GM20000 (cell line): ENCODE measurements at regions not wholly inside any gene's neighbourhood (a gene's known extent, or its start where the extent isn't known, plus 50 kb on each side); places are given as distances from the start of the nearest gene placed in this dataset.

ENCODE experiments used
- DNase-seq: peaks from one replicate; pipeline ENCODE4 v3.0.0; 2012; ENCODE audit warnings: low spot score
- TF ChIP-seq, protein P1 (sequence below): IDR thresholded peaks from 2 replicates; pipeline ENCODE4 v1.5.1; 2012; ENCODE audit warnings: mild to moderate bottlenecking, control low read depth; ENCODE audit errors: extremely low read depth, missing control alignments

DNA sequence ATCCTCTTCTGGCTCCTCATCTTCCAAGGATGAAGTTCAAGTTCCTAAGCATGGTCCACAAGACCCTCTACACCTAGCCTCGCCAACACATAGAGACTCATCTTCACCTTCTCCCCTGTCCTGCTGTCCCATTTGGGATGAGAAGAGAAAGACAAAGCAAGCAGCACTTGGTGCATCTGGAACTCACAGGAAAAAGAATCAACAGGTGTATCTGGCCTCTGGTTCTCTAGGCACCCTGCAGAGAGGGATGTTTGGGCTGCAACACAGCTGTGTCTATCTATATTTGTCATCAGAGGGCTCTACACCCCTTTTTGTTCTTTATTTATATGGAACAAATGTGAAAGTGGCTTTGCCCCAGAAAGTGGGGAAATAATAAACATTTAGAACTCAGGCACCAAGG, 82.1 kb upstream of the GALNT18 start:
- no peak for DNase-seq
- TF ChIP-seq, protein P1, sequence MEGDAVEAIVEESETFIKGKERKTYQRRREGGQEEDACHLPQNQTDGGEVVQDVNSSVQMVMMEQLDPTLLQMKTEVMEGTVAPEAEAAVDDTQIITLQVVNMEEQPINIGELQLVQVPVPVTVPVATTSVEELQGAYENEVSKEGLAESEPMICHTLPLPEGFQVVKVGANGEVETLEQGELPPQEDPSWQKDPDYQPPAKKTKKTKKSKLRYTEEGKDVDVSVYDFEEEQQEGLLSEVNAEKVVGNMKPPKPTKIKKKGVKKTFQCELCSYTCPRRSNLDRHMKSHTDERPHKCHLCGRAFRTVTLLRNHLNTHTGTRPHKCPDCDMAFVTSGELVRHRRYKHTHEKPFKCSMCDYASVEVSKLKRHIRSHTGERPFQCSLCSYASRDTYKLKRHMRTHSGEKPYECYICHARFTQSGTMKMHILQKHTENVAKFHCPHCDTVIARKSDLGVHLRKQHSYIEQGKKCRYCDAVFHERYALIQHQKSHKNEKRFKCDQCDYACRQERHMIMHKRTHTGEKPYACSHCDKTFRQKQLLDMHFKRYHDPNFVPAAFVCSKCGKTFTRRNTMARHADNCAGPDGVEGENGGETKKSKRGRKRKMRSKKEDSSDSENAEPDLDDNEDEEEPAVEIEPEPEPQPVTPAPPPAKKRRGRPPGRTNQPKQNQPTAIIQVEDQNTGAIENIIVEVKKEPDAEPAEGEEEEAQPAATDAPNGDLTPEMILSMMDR: no peak

DNA sequence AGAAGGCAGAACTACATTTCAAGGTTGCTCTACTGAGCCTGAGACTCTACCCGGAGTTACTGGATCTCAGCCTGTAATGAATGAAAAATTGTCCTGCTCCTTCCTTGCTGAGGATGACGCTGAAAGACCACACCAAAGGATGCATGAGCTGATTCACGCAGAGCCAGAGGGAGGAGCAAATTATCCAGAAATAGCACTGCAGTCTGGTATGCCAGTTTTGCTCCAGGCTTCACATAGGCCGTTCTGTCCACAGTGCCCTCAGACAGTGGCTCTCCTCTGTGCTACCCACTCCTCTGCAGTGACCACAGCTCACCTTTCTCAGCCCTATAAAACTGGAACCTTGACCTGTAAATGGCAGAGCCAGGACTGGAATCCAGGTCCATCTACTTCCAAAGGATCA, 79.3 kb upstream of the GALNT18 start:
- DNase-seq: no peak
- TF ChIP-seq, protein P1: no peak

DNA sequence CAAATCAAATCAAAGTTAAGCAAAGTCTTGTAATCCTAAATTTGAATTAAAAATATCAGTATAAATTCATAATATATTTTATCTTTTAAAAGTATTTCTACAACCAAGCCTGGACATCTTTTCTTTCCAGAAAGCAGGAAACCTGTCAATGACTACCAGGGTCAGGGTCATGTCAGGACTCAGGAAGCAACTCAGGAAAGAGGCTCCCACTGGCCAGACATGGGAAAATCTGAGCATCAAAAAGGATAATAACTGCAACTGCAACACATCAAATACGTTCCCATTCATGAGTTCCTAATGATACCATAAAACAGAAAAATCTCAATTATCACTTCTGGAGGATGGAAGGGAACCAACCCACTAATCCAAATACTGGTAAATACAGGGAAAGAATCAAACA, 76.0 kb upstream of the GALNT18 start:
- TF ChIP-seq, protein P1: no peak
- no peak for DNase-seq

DNA sequence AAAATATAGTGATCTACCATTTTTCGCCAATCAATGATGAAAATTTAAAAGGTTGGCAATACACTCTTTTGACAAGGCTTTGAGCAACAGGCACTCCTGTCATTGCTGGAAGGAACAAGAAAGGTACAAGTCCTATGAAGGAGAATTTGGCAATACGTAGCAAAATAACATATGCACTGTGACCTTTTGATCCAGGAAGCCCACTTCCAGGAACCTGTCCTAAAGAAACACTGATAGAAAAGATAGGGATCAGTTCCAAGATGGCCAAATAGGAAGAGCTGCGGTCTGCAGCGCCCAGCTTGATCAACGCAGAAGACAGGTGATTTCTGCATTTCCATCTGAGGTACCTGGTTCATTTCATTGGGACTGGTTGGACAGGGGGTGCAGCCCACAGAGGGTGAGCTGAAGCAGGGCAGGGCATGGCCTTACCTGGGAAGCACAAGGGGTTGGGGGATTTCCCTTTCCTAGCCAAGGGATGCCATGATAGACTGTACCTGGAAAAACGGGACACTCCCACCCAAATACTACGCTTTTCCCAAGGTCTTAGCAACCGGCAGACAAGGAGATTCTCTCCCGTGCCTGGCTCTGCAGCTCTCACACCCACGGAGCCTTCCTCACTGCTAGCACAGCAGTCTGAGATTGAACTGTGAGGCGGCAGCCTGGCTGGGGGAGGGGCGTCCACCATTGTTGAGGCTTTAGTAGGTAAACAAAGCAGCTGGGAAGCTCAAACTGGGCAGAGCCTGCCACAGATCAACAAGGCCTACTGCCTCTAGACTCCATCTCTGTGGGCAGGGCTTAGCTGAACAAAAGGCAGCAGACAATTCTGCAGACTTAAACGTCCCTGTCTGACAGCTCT, 69.7 kb upstream of the GALNT18 start:
- DNase-seq: no peak

DNA sequence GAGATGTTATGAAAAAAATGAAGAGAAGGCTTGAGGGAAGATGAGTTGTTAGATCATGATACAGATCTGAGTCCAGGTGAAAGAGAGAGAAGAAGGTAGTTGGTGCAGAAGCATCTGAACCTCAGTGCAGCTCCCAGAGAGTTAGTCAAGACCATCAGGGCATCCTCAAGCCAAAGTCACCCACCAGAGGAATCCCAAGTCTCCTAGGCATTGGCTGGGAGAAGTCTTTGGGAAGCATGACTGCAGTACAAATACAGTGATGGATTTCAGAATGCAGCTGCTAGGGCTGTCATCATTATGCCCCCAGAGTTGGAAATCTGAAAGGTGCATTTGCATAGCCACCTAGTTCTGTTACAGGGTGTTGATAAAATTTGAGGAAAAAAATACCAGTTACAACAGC, 59.7 kb upstream of the GALNT18 start:
- DNase-seq: no peak
- TF ChIP-seq, protein P1: no peak

More for the DNA sequence above, 69.7 kb upstream of the GALNT18 start:
- TF ChIP-seq, protein P1: no peak

DNA sequence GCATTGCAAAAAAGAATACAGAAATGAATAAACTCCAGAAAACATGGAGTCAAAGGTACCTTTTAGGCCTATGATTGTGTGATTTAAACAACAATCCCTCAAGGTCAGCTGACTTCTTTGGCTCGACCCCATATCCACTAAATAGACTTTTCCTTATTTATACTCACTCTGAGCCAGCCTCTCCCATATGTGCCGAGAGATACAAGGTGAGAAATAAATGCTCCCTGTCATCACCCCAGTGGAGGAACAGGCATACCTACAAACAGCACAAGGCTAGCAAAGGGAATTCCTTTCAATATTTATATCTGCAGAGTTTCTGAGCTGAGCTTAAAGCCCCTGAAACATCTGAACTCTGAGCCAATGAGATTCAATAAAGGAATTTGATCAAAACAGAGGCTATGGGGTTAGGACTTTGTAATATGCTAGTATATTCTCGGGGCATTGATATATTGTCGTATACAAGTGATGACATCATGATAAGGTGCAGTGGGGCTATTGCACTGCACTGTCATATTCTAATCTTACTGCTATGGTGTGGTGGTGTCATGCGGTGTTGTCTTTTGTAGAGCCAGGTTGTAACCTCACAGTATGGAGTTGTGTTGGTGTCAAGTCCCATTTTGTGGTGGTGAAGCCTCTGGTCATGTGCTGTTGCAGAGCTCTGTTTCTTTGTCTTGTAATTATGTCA, 56.0 kb upstream of the GALNT18 start:
- TF ChIP-seq, protein P1: no peak
- DNase-seq: no peak

DNA sequence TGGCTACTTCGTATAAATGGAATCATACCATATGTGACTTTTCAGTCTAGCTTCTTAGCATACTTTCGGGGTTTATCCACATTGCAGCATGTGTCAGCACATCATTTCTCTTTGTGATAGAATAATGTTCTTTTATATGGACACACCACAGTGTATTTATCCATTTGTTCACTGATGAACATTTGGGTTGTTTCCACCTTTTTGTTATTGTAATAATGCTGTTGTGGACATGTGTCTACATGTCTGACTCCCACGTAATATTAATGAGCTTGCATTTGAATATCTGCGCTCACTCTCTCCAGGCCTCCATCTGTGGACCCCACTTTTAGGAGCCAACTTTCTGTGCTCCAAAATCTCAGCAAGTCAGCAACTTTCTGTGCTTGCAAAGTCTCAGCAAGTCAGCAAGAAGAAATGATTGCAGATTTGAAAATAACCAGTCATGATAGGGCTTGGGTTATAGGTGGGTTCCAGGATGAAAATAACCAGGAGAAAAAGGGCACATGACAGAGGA, 53.9 kb upstream of the GALNT18 start:
- no peak for DNase-seq
- TF ChIP-seq, protein P1: no peak
